Neutrophil (primary cell): ENCODE measurements at regions not wholly inside any gene's neighbourhood (a gene's known extent, or its start where the extent isn't known, plus 50 kb on each side); places are given as distances from the start of the nearest gene placed in this dataset.
A peak's percentile ranks its signal among the peaks of the same experiment; 100 is the strongest.

Source experiments
- H3K27ac ChIP-seq: fragments of 200-600 bp; sonication (generic); 2 replicates; pipeline ENCODE4 v1.5.1; 2016; ENCODE audit warnings: mild to moderate bottlenecking, moderate library complexity
- H3K27me3 ChIP-seq: fragments of 200-600 bp; sonication (generic); 2 replicates; pipeline ENCODE4 v1.6.0; 2016; ENCODE audit warnings: mild to moderate bottlenecking
- H3K36me3 ChIP-seq: fragments of 200-600 bp; sonication (generic); 2 replicates; pipeline ENCODE4 v1.5.1; 2017
- H3K4me1 ChIP-seq, 2 experiments: fragments of 200-600 bp in 1 of 2; sonication (generic) in 1 of 2; 1 replicate in 1 of 2; 2 replicates in 1 of 2; pipeline versions ENCODE4 v1.5.1 to v1.6.1; 2013 to 2016; ENCODE audit warnings: low read depth in 1 of 2, low read length in 1 of 2, mild to moderate bottlenecking in 1 of 2, moderate library complexity in 1 of 2; ENCODE audit not compliant: control insufficient read depth in 1 of 2, insufficient read depth in 1 of 2
- H3K4me3 ChIP-seq, 2 experiments: fragments of 200-600 bp in 1 of 2; sonication (generic) in 1 of 2; 1 replicate in 1 of 2; 2 replicates in 1 of 2; pipeline ENCODE4 v1.5.1; 2013 to 2016; ENCODE audit warnings: low read depth in 1 of 2, low read length in 1 of 2, mild to moderate bottlenecking in 1 of 2, moderate library complexity in 1 of 2
- H3K9me3 ChIP-seq: fragments of 200-600 bp; sonication (generic); 2 replicates; pipeline ENCODE4 v1.5.1; 2016
- TF ChIP-seq, protein P1 (sequence below): fragments of 200-600 bp; sonication (generic); IDR thresholded peaks from 2 replicates; pipeline ENCODE4 v1.5.1; 2016; ENCODE audit warnings: antibody characterized with exemption

- Histone ChIP-seq H3K36me3 (no peaks in the 10 kb centered on the region), H3K9me3 (no peaks in the 10 kb centered on the region), H3K4me3 (no peak overlapping the region), H3K27ac (no peak overlapping the region), H3K27me3 (no peaks in the 10 kb centered on the region), H3K4me1 (peaks cover 0 to 4% of the 10 kb centered on the region in 2 experiments)
- TF ChIP-seq, protein P1, sequence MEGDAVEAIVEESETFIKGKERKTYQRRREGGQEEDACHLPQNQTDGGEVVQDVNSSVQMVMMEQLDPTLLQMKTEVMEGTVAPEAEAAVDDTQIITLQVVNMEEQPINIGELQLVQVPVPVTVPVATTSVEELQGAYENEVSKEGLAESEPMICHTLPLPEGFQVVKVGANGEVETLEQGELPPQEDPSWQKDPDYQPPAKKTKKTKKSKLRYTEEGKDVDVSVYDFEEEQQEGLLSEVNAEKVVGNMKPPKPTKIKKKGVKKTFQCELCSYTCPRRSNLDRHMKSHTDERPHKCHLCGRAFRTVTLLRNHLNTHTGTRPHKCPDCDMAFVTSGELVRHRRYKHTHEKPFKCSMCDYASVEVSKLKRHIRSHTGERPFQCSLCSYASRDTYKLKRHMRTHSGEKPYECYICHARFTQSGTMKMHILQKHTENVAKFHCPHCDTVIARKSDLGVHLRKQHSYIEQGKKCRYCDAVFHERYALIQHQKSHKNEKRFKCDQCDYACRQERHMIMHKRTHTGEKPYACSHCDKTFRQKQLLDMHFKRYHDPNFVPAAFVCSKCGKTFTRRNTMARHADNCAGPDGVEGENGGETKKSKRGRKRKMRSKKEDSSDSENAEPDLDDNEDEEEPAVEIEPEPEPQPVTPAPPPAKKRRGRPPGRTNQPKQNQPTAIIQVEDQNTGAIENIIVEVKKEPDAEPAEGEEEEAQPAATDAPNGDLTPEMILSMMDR, result no peak
Measured at GRCh38 chr3:154590675-154591384, 160.8 kb upstream of the GPR149 start.

- no peak overlapping the region for H3K4me3 ChIP-seq
- H3K4me1 ChIP-seq, result peaks cover 6 to 15% of the 10 kb centered on the region in 2 experiments
- TF ChIP-seq, protein P1, result no peak
- H3K36me3 ChIP-seq, result no peaks in the 10 kb centered on the region
- H3K9me3 ChIP-seq, result no peaks in the 10 kb centered on the region
- H3K27me3 ChIP-seq, result no peaks in the 10 kb centered on the region
- no peak overlapping the region for H3K27ac ChIP-seq
Measured at GRCh38 chr3:154588831-154589230, 158.8 kb upstream of the GPR149 start.

- no peaks in the 10 kb centered on the region for H3K27me3 ChIP-seq
- H3K4me1 ChIP-seq, result peaks cover 6 to 15% of the 10 kb centered on the region in 2 experiments
- no peak overlapping the region for H3K4me3 ChIP-seq
- TF ChIP-seq, protein P1, result no peak
- no peaks in the 10 kb centered on the region for H3K9me3 ChIP-seq
- no peaks in the 10 kb centered on the region for H3K36me3 ChIP-seq
- H3K27ac ChIP-seq, result peak overlapping the region; percentile 14
Measured at GRCh38 chr3:154584974-154585373, 155.0 kb upstream of the GPR149 start.

DNA sequence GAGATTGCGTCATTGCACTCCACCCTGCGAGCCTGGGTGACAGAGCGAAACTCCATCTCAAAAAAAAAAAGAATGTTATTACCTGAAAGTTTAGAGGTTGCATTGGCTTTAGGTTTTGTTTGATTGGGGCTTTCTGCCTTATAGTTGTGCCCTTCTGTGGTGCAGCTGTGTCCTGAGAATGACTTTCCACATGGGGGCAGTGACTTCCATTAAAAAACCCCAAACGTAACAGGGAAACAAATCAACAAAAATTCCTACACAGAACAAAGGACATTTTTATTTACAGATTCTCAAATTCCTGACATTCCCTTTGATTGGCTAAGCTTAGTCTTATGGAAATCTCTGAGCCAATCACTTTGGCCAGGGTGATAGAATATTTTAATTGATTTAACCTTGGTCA lies 154.1 kb upstream of the GPR149 start:
- TF ChIP-seq, protein P1, result no peak

GRCh38 chr3:154583086-154583634 lies 153.2 kb upstream of the GPR149 start:
- H3K36me3 ChIP-seq, result no peaks in the 10 kb centered on the region
- no peaks in the 10 kb centered on the region for H3K9me3 ChIP-seq
- no peak overlapping the region for H3K27ac ChIP-seq
- TF ChIP-seq, protein P1, result no peak
- H3K4me3 ChIP-seq, result no peak overlapping the region
- no peaks in the 10 kb centered on the region for H3K27me3 ChIP-seq
- peaks cover 6 to 11% of the 10 kb centered on the region in 2 experiments for H3K4me1 ChIP-seq

More for the DNA sequence above, 154.1 kb upstream of the GPR149 start:
- no peaks in the 10 kb centered on the region for H3K27me3 ChIP-seq
- no peaks in the 10 kb centered on the region for H3K36me3 ChIP-seq
- no peak overlapping the region for H3K4me3 ChIP-seq
- peaks cover 6 to 12% of the 10 kb centered on the region in 2 experiments for H3K4me1 ChIP-seq
- H3K27ac ChIP-seq, result no peak overlapping the region
- H3K9me3 ChIP-seq, result no peaks in the 10 kb centered on the region
